ENCODE measurements at regions not wholly inside any gene's neighbourhood (a gene's known extent, or its start where the extent isn't known, plus 50 kb on each side); places are given as distances from the start of the nearest gene placed in this dataset.
"Not testable (repeated sequence)": the region's sequence is repeated elsewhere in the genome, so short reads cannot be mapped to it uniquely, and the experiment has no call there.

GRCh38 chr3:181919375-181919774, 207.7 kb downstream of the SOX2 start:
- no peaks in the 10 kb centered on the region for H3K4me1 ChIP-seq
- H3K36me3 Mint-ChIP-seq (ENCODE audit: insufficient read depth, unreplicated experiment): no peaks in the 10 kb centered on the region
- H3K4me3 Mint-ChIP-seq (ENCODE audit: unreplicated experiment): no peak overlapping the region
- H3K27ac Mint-ChIP-seq (ENCODE audit: unreplicated experiment): no peak overlapping the region
- intact Hi-C loops (cut with micrococcal nuclease; ENCODE audit: unreplicated experiment): no loop called here
- no peaks in the 10 kb centered on the region for H3K9me3 Mint-ChIP-seq (ENCODE audit: unreplicated experiment)
- H3K36me3 ChIP-seq (ENCODE audit: control insufficient read depth, insufficient read depth, low read length): no peaks in the 10 kb centered on the region
- H3K27me3 ChIP-seq (replicated peaks; ENCODE audit: control insufficient read depth, insufficient read depth, low read length): no peaks in the 10 kb centered on the region
- TF ChIP-seq, protein P1, sequence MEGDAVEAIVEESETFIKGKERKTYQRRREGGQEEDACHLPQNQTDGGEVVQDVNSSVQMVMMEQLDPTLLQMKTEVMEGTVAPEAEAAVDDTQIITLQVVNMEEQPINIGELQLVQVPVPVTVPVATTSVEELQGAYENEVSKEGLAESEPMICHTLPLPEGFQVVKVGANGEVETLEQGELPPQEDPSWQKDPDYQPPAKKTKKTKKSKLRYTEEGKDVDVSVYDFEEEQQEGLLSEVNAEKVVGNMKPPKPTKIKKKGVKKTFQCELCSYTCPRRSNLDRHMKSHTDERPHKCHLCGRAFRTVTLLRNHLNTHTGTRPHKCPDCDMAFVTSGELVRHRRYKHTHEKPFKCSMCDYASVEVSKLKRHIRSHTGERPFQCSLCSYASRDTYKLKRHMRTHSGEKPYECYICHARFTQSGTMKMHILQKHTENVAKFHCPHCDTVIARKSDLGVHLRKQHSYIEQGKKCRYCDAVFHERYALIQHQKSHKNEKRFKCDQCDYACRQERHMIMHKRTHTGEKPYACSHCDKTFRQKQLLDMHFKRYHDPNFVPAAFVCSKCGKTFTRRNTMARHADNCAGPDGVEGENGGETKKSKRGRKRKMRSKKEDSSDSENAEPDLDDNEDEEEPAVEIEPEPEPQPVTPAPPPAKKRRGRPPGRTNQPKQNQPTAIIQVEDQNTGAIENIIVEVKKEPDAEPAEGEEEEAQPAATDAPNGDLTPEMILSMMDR (IDR thresholded peaks at IDR 0.05; ENCODE audit: insufficient read depth in 1 of 2, low read depth in 1 of 2, low read length in 1 of 2, severe bottlenecking in 1 of 2, unreplicated experiment in 1 of 2): no peak
- H3K4me1 Mint-ChIP-seq (ENCODE audit: low read depth, unreplicated experiment): no peaks in the 10 kb centered on the region
- POLR2A ChIA-PET: no interaction called here
- DNase-seq: no peak
- BruUV-seq (replicated peaks): no TSS peak
- no peaks in the 10 kb centered on the region for H3K27me3 Mint-ChIP-seq (ENCODE audit: insufficient read depth, unreplicated experiment)
- no peak overlapping the region for H3K4me3 ChIP-seq (ENCODE audit: low read depth, low read length)
- no peaks in the 10 kb centered on the region for H3K9me3 ChIP-seq
- CTCF ChIA-PET: no interaction called here

DNA sequence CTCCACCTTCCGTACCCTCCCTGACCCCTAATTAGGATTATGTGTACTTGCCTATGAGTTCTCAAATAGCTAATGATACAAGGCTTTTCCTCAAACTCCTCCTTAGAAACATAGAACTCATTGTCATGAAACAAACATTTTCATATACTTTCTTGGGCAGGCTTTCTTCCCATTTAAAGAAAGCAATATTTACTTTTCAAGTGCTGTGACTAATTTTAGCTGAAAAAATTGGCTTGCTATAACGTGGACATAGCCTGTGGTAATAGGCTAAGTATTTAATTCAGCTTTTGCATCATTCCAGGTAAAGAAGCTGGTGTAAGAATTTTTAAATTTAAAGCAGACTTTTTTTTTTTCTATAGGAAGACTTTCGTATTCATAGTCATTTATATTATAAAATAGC, 208.7 kb downstream of the SOX2 start:
- Mint-ChIP-seq H3K27me3 (ENCODE audit: insufficient read depth, unreplicated experiment) (no peaks in the 10 kb centered on the region), H3K9me3 (ENCODE audit: unreplicated experiment) (no peaks in the 10 kb centered on the region), H3K36me3 (ENCODE audit: insufficient read depth, unreplicated experiment) (no peaks in the 10 kb centered on the region), H3K4me1 (ENCODE audit: low read depth, unreplicated experiment) (no peaks in the 10 kb centered on the region), H3K4me3 (ENCODE audit: unreplicated experiment) (no peak overlapping the region), H3K27ac (ENCODE audit: unreplicated experiment) (no peak overlapping the region)
- TF ChIP-seq, protein P1 (IDR thresholded peaks at IDR 0.05; ENCODE audit: insufficient read depth in 1 of 2, low read depth in 1 of 2, low read length in 1 of 2, severe bottlenecking in 1 of 2, unreplicated experiment in 1 of 2): no peak
- POLR2A ChIA-PET: no interaction called here
- no peaks in the 10 kb centered on the region for H3K4me1 ChIP-seq
- H3K4me3 ChIP-seq (ENCODE audit: low read depth, low read length): no peak overlapping the region
- no TSS peak for BruUV-seq (replicated peaks)
- H3K27me3 ChIP-seq (replicated peaks; ENCODE audit: control insufficient read depth, insufficient read depth, low read length): no peaks in the 10 kb centered on the region
- no peaks in the 10 kb centered on the region for H3K36me3 ChIP-seq (ENCODE audit: control insufficient read depth, insufficient read depth, low read length)
- intact Hi-C loops (cut with micrococcal nuclease; ENCODE audit: unreplicated experiment): no loop called here
- CTCF ChIA-PET: no interaction called here
- no peaks in the 10 kb centered on the region for H3K9me3 ChIP-seq
- no peak for DNase-seq

DNA sequence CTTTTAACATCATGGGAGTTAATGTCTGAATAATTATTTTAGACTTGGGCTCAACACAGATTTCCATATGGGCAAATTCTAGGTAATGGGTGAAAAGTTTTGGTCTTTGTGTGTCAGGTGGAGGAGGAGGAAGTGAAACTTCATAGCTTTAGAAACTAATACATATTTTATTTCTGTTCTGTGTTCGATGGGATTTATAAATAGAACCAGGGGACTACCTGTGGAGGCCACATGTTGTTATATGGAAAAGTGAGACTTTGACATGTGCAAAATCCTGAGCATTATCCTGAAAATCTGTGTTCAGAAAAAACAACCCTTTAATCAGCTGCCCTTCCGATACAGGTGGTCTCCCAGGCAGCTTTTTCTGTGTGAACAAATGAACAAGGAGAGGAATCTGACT, 209.5 kb downstream of the SOX2 start:
- TF ChIP-seq, protein P1 (IDR thresholded peaks at IDR 0.05; ENCODE audit: insufficient read depth in 1 of 2, low read depth in 1 of 2, low read length in 1 of 2, severe bottlenecking in 1 of 2, unreplicated experiment in 1 of 2): no peak
- H3K4me1 ChIP-seq: no peaks in the 10 kb centered on the region
- H3K36me3 ChIP-seq (ENCODE audit: control insufficient read depth, insufficient read depth, low read length): no peaks in the 10 kb centered on the region
- POLR2A ChIA-PET: no interaction called here
- DNase-seq: no peak
- H3K4me3 Mint-ChIP-seq (ENCODE audit: unreplicated experiment): no peak overlapping the region
- no peaks in the 10 kb centered on the region for H3K9me3 ChIP-seq
- no peaks in the 10 kb centered on the region for H3K27me3 Mint-ChIP-seq (ENCODE audit: insufficient read depth, unreplicated experiment)
- CTCF ChIA-PET: no interaction called here
- no peak overlapping the region for H3K27ac Mint-ChIP-seq (ENCODE audit: unreplicated experiment)
- BruUV-seq (replicated peaks): no TSS peak
- H3K4me3 ChIP-seq (ENCODE audit: low read depth, low read length): no peak overlapping the region
- H3K27me3 ChIP-seq (replicated peaks; ENCODE audit: control insufficient read depth, insufficient read depth, low read length): no peaks in the 10 kb centered on the region
- intact Hi-C loops (cut with micrococcal nuclease; ENCODE audit: unreplicated experiment): no loop called here
- H3K4me1 Mint-ChIP-seq (ENCODE audit: low read depth, unreplicated experiment): no peaks in the 10 kb centered on the region
- no peaks in the 10 kb centered on the region for H3K9me3 Mint-ChIP-seq (ENCODE audit: unreplicated experiment)
- no peaks in the 10 kb centered on the region for H3K36me3 Mint-ChIP-seq (ENCODE audit: insufficient read depth, unreplicated experiment)

DNA sequence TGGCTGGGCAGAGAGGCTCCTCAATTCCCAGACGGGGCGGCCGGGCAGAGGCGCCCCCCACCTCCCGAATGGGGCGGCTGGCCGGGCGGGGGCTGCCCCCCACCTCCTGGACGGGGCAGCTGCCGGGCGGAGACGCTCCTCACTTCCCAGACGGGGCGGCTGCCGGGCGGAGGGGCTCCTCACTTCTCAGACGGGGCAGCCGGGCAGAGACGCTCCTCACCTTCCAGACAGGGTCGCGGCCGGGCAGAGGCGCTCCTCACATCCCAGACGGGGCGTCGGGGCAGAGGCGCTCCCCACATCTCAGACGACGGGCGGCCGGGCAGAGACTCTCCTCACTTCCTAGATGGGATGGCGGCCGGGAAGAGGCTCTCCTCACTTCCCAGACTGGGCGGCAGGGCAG, 214.1 kb downstream of the SOX2 start:
- H3K4me3 Mint-ChIP-seq (ENCODE audit: unreplicated experiment); POLR2A ChIA-PET; DNase-seq; H3K27ac Mint-ChIP-seq (ENCODE audit: unreplicated experiment); intact Hi-C loops (cut with micrococcal nuclease; ENCODE audit: unreplicated experiment); H3K4me1 ChIP-seq; H3K36me3 ChIP-seq (ENCODE audit: control insufficient read depth, insufficient read depth, low read length); H3K9me3 ChIP-seq; BruUV-seq (replicated peaks); CTCF ChIA-PET; H3K27me3 ChIP-seq (replicated peaks; ENCODE audit: control insufficient read depth, insufficient read depth, low read length); H3K4me1 Mint-ChIP-seq (ENCODE audit: low read depth, unreplicated experiment); H3K4me3 ChIP-seq (ENCODE audit: low read depth, low read length); H3K36me3 Mint-ChIP-seq (ENCODE audit: insufficient read depth, unreplicated experiment); H3K27me3 Mint-ChIP-seq (ENCODE audit: insufficient read depth, unreplicated experiment): not testable (repeated sequence)
- peaks cover 17% of the 10 kb centered on the region for H3K9me3 Mint-ChIP-seq (ENCODE audit: unreplicated experiment)
